ENCODE measurements at regions not wholly inside any gene's neighbourhood (a gene's known extent, or its start where the extent isn't known, plus 50 kb on each side); places are given as distances from the start of the nearest gene placed in this dataset.

DNA sequence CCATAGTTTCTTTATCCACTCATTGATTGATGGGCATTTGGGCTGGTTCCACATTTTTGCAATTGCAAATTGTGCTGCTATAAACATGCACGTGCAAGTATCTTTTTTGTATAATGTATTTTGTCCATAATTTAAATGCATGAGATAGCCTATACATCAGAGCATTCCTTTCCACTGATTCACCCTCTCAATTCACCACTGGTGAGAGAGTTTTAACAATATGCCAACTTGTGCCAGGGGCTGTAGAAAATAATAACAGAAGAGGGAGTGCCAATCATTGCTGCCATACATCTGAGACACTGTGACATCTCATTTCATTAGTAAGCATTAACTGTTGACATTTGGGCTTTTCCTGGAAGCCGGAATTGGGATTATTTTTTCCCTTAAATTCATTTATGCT is 125.1 kb downstream of the RAP2A start:
- TF ChIP-seq, protein P1, sequence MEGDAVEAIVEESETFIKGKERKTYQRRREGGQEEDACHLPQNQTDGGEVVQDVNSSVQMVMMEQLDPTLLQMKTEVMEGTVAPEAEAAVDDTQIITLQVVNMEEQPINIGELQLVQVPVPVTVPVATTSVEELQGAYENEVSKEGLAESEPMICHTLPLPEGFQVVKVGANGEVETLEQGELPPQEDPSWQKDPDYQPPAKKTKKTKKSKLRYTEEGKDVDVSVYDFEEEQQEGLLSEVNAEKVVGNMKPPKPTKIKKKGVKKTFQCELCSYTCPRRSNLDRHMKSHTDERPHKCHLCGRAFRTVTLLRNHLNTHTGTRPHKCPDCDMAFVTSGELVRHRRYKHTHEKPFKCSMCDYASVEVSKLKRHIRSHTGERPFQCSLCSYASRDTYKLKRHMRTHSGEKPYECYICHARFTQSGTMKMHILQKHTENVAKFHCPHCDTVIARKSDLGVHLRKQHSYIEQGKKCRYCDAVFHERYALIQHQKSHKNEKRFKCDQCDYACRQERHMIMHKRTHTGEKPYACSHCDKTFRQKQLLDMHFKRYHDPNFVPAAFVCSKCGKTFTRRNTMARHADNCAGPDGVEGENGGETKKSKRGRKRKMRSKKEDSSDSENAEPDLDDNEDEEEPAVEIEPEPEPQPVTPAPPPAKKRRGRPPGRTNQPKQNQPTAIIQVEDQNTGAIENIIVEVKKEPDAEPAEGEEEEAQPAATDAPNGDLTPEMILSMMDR (IDR thresholded peaks at IDR 0.05), result no peak
- DNase-seq (ENCODE audit: low spot score), result no peak

GRCh38 chr13:97559981-97560380 is 126.0 kb downstream of the RAP2A start:
- TF ChIP-seq, protein P1 (IDR thresholded peaks at IDR 0.05), result no peak
- no peak for DNase-seq (ENCODE audit: low spot score)
- Histone ChIP-seq H3K27ac (no peak overlapping the region), H3K4me3 (no peak overlapping the region)

More for the DNA sequence above, 125.1 kb downstream of the RAP2A start:
- no peak overlapping the region for H3K27ac ChIP-seq
- H3K4me3 ChIP-seq, result no peak overlapping the region

DNA sequence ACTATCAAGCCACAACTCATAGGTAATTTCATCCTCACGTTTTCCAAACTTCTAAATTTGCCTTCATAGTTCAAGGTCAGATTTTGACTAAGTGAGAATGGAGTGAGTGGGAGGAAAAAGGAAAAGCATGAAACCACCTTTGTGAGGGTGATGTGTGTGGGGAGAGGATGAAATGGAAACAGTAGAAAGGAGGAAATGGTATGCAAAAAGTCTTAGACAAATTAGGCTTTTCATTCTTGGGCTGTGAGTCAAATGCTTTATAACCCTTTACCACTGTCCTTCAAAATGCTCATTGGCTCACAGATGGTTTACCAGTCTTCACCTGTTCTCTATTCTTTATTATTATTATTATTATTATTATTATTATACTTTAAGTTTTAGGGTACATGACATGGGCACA is 127.2 kb downstream of the RAP2A start:
- TF ChIP-seq, protein P1 (IDR thresholded peaks at IDR 0.05), result no peak

DNA sequence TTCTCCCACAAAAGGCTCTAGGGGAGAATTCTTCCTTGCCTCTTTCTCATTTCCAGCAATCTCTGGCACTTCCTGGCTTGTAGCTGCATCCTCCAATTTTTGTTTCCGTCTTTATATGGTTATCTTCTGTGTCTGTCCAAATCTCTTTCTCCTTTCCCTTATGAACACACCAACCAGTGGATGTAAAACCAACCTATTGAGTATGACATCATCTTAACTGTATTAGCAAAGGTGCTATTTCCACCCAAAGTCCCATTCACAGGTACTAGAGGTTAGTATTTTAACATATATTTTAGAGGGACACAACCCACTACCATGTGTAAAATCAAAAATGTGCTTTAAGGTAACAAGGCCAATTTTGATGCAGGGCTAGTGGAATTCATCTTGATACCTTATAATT is 129.0 kb downstream of the RAP2A start:
- TF ChIP-seq, protein P1 (IDR thresholded peaks at IDR 0.05), result no peak
- no peak overlapping the region for H3K27ac ChIP-seq
- no peak for DNase-seq (ENCODE audit: low spot score)
- H3K4me3 ChIP-seq, result no peak overlapping the region

More for the DNA sequence above, 127.2 kb downstream of the RAP2A start:
- DNase-seq (ENCODE audit: low spot score), result no peak
- Histone ChIP-seq H3K27ac (no peak overlapping the region), H3K4me3 (no peak overlapping the region)

DNA sequence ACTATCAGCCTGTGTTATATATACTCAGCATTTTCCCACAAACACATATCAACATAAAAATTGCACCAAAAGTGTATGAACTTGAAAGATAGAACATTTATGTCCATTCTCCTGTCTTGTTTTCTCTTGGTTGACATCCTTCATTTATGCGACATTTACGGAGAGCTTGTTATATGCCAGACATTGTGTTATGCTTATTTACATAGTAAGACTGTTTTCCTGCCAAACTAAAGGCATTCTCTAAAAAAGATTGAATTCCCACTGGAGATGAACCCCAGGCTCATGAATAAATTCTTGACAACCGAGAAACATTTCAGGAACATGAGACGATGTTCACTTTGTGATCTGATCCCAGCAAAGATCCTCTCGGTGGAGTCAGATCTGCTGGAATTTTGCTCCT is 131.0 kb downstream of the RAP2A start:
- DNase-seq (ENCODE audit: low spot score), result no peak
- Histone ChIP-seq H3K27ac (no peak overlapping the region), H3K4me3 (no peak overlapping the region)
- TF ChIP-seq, protein P1 (IDR thresholded peaks at IDR 0.05), result no peak

- TF ChIP-seq, protein P1 (IDR thresholded peaks at IDR 0.05), result no peak
- Histone ChIP-seq H3K4me3 (no peak overlapping the region), H3K27ac (no peak overlapping the region)
- DNase-seq (ENCODE audit: low spot score), result no peak
Observed at GRCh38 chr13:97565906-97566305, 131.9 kb downstream of the RAP2A start.

DNA sequence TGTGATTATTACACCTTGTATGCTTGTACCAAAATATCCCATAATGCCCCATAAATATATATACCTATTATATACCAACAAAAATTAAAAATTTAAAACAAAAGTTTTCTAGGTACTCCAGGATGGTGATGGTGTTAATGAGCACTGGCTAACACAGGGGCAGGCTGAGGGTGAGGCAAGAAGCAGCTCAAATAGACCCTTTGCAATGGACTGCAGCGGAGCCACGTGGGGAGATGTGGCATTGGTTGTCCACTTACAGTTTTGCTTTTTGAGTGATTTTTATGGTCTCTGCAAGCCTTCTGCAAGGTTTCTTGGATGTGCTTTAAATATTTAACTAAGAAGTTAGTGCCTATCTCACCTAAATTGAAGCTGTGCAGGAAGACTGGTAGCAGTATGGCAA is 132.9 kb downstream of the RAP2A start:
- H3K4me3 ChIP-seq, result no peak overlapping the region
- DNase-seq (ENCODE audit: low spot score), result no peak
- TF ChIP-seq, protein P1 (IDR thresholded peaks at IDR 0.05), result no peak
- H3K27ac ChIP-seq, result no peak overlapping the region
